ENCODE measurements at regions not wholly inside any gene's neighbourhood (a gene's known extent, or its start where the extent isn't known, plus 50 kb on each side); places are given as distances from the start of the nearest gene placed in this dataset.
A peak's percentile ranks its signal among the peaks of the same experiment; 100 is the strongest.

DNA sequence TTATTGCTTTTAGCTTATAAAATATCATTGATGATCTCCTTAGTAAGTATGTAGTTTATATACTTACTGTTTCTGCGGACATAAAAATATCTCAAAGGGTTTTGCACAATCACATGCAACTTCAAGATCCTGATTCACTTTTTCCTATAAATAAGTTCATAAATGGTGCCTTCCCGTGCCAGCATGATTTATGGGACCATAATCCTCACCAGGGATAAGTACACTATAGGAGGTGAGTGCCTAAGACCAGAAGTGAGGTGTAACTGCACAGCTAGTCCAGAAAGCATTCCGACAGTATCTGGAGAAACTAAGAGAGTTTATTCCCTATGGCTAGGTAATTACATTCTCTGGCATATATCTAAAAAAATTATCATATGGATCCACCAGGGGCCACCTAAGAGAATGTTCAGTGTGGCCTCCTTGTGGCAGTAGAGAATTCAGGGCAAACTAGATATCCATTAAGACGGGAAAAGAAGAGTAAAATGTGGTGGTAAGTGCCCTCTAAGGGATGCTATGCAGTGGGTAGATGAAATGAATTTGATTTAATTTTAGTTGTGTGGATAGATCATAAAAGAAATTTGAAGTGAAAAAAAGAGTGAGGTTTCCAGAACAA, 402.5 kb upstream of the SLC24A2 start:
- Mint-ChIP-seq H3K36me3 (peaks cover 6% of the 10 kb centered on the region), H3K9me3 (peaks cover 5% of the 10 kb centered on the region), H3K27me3 (no peaks in the 10 kb centered on the region), H3K4me1 (peaks cover 5% of the 10 kb centered on the region), H3K4me3 (no peak overlapping the region), H3K27ac (no peak overlapping the region)

DNA sequence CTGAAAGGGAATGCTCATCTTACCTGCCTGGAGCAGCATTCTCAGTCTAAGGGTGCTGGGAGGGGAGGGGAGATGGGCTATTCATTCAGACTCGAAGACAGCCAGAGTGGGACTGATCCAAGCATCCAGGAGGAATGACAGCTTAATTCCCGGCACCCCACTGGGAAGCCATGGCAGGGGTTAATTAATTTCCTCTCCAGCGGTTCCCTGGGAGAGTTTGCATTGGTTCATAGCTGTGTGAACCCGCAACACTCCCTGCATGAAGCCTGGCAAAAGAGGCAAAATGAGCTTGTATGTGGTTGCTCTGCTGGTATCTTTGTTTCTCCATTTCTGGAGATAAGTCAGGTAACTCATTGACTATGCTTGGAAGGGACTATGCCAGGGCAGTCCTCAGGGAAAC, 401.0 kb upstream of the SLC24A2 start:
- Mint-ChIP-seq H3K27ac (no peak overlapping the region), H3K27me3 (no peaks in the 10 kb centered on the region), H3K36me3 (peaks cover 1% of the 10 kb centered on the region), H3K9me3 (no peaks in the 10 kb centered on the region), H3K4me3 (no peak overlapping the region), H3K4me1 (peaks cover 5% of the 10 kb centered on the region)

DNA sequence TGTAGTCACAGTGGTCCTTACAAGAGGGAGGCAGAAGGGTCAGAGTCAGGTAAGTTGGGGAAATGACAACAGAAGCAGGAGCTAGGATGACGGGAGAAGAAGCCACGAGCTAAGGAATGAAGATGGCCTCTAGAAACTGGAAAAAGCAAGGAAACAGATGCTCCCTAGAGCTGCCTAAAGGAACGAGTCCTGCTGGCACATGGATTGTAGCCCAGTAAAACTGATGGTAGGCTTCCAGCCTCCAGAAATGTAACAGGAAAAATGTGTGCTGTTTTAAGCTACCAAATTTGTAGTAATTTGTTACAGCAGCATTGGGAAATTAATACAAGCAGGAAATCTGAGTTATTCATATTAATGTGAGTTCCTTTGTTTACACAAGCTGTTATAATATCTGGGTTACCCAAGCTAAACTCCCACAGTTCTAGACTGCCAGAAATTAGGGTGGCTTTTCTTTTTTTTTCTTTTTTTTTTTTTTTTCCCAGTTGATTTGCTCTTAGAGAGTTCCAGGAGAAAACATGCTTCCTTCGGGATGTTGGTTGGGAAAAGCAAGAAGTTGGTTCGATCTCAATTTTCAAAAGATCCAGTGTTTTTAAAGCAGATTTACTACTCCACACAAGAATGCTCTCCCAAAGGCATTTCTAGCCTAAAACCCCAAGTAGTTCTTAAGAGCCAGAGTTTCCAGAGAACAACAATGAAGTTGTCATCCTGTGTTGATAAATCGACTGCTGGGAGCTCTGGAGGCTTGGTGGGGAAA, 400.0 kb upstream of the SLC24A2 start:
- Mint-ChIP-seq H3K4me3 (no peak overlapping the region), H3K36me3 (peaks cover 1% of the 10 kb centered on the region), H3K9me3 (peaks cover under 1% of the 10 kb centered on the region), H3K27ac (no peak overlapping the region), H3K4me1 (peaks cover 5% of the 10 kb centered on the region), H3K27me3 (no peaks in the 10 kb centered on the region)

DNA sequence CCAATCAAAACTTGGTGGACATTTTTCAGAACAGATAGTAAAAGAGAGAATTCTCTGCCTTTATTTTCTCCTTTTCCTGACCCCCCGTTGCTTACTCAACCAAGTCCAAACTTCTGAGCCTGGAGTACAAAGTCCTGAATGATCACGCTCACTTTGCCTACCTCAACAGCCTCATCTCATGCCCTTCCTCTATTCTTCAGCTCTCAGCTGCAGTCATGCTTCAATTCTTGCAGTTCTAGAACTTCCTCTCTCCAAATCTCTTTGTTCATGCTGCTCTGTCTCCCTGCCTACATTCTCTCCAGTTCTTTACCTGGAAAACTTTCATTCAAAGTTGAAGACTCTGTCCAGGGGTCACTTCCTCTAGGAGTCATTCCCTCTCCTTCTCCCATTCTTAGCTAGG, 398.5 kb upstream of the SLC24A2 start:
- H3K36me3 Mint-ChIP-seq, result peaks cover 4% of the 10 kb centered on the region
- H3K9me3 Mint-ChIP-seq, result peaks cover 9% of the 10 kb centered on the region

DNA sequence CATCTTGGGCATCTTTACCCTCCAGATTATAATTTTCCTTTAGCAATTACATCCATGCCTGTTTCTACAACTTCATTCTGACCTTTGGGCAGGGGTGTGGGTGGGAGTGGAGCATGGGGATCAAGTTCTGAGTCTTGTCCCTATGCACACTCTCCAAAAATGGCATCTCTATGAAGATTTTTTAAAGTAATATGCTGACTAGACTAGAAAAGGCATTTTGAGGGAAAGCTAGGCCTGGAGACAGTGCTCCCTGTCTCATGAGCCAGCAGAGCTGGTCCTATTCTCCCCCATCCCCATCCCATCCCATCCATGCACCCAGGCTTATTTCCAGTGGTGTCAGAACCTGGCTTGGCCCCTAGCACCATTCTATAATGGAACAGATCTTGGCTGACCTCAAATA, 398.0 kb upstream of the SLC24A2 start:
- H3K4me3 Mint-ChIP-seq, result no peak overlapping the region
- peaks cover 4% of the 10 kb centered on the region for H3K36me3 Mint-ChIP-seq
- H3K9me3 Mint-ChIP-seq, result peaks cover 9% of the 10 kb centered on the region
- no peak overlapping the region for H3K27ac Mint-ChIP-seq
- H3K4me1 Mint-ChIP-seq, result peaks cover 9% of the 10 kb centered on the region
- no peaks in the 10 kb centered on the region for H3K27me3 Mint-ChIP-seq

More for the DNA sequence above, 398.5 kb upstream of the SLC24A2 start:
- Mint-ChIP-seq H3K4me3 (no peak overlapping the region), H3K27ac (no peak overlapping the region), H3K4me1 (peaks cover 8% of the 10 kb centered on the region), H3K27me3 (no peaks in the 10 kb centered on the region)

DNA sequence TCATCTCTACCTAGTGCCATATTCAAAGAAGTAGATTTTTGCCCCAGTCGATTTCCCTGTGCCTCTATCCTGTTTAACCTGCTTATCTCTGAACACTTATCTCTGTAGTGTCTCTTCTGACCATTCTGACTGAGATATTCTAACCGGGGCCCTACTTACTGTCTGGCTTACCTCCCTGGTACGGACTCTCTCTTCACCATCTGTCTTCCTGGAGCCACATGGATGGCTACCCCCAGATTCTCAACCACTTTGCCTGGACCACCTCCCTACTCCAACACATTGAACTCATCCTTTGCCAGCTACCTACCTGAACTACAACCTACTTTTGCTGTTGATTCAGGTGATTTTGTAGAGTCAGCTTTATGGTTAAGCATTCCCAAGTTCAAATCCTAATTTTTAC, 397.4 kb upstream of the SLC24A2 start:
- H3K27me3 Mint-ChIP-seq, result no peaks in the 10 kb centered on the region
- peaks cover 4% of the 10 kb centered on the region for H3K36me3 Mint-ChIP-seq
- H3K4me1 Mint-ChIP-seq, result peaks cover 15% of the 10 kb centered on the region
- H3K27ac Mint-ChIP-seq, result no peak overlapping the region
- H3K4me3 Mint-ChIP-seq, result no peak overlapping the region
- peaks cover 9% of the 10 kb centered on the region for H3K9me3 Mint-ChIP-seq

DNA sequence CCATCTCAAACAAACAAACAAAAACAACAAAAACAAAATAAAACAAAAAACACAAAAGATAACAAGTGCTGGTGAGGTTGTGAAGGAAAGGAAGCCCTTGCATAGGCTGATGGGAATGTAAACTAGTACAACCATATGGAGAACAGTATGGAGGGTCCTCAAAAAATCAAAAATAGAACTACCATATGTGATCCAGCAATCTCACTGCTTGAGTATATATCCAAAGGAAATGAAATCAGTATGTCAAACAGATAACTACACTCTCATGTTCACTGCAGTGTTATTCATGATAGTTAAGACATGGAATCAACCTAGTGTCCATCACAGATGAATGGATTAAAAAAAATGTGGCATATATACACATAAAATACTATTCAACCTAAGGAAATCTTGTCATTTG, 395.7 kb upstream of the SLC24A2 start:
- H3K27ac Mint-ChIP-seq, result no peak overlapping the region
- peaks cover 9% of the 10 kb centered on the region for H3K9me3 Mint-ChIP-seq
- no peak overlapping the region for H3K4me3 Mint-ChIP-seq

DNA sequence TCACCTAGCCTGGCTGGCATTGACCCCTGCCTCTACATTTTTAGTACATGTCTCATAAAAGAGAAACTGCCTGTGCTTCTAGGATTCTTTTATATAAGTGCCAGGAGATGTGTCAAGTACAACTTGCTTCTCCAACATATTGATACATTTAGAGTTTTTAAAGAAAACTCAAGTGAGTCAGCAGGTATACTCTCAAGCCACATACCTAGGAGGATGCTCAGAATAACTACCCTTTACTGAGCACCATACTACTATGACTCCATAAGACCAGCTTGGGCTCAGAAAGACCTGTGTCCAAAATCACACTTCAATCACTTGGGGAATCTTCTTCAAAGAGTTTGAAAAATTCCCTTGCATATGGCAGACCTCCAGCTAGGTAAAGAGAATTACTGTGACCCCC, 389.8 kb upstream of the SLC24A2 start:
- Mint-ChIP-seq H3K4me3 (no peak overlapping the region), H3K27ac (no peak overlapping the region), H3K36me3 (peaks cover 2% of the 10 kb centered on the region), H3K27me3 (no peaks in the 10 kb centered on the region), H3K9me3 (peaks cover 7% of the 10 kb centered on the region), H3K4me1 (peaks cover 10% of the 10 kb centered on the region)

More for the DNA sequence above, 395.7 kb upstream of the SLC24A2 start:
- Mint-ChIP-seq H3K27me3 (no peaks in the 10 kb centered on the region), H3K36me3 (peaks cover 4% of the 10 kb centered on the region), H3K4me1 (peaks cover 15% of the 10 kb centered on the region)

DNA sequence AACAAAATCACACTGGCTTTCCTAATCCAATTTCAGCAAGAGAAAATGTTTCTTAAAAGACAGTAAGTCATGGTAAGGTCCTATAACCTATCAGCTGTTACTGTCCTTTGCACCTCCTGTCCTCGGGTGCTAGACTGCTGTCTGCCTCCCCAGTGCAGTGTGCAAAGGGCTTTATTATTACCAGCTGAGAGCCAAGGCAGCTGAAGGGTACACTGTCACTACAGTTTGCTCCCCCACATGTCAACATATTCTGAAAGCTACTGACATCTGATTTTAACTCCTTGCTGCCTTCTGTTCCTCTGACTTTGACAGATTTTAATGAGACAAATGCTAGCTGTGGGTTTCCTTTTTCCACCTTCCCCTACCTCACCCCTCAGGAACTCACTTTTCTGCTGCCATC, 389.4 kb upstream of the SLC24A2 start:
- Mint-ChIP-seq H3K9me3 (peaks cover 2% of the 10 kb centered on the region), H3K27me3 (no peaks in the 10 kb centered on the region), H3K4me1 (peaks cover 10% of the 10 kb centered on the region), H3K27ac (no peak overlapping the region), H3K36me3 (no peaks in the 10 kb centered on the region), H3K4me3 (no peak overlapping the region)

DNA sequence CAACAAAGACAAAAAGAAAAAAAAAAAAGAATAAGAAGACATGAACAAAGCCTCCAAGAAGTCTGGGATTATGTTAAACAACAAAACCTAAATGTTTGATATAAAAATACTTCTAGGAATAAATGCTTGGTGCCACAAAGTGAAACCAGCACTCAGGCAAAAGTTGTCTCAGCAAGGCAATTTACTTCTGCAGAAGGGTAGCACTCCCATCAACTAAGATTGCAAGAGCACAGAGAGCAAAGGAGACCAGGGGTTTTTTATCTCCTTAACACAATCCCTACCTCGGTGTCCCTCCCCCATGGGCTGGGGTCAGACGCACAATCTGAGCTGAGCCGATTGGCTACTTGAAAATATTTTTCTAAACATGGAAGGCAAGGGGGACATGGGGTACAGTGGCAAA, 381.3 kb upstream of the SLC24A2 start:
- Mint-ChIP-seq H3K36me3 (peaks cover 26% of the 10 kb centered on the region), H3K27ac (no peak overlapping the region), H3K4me1 (no peaks in the 10 kb centered on the region), H3K27me3 (no peaks in the 10 kb centered on the region), H3K4me3 (no peak overlapping the region), H3K9me3 (peaks cover 22% of the 10 kb centered on the region)

DNA sequence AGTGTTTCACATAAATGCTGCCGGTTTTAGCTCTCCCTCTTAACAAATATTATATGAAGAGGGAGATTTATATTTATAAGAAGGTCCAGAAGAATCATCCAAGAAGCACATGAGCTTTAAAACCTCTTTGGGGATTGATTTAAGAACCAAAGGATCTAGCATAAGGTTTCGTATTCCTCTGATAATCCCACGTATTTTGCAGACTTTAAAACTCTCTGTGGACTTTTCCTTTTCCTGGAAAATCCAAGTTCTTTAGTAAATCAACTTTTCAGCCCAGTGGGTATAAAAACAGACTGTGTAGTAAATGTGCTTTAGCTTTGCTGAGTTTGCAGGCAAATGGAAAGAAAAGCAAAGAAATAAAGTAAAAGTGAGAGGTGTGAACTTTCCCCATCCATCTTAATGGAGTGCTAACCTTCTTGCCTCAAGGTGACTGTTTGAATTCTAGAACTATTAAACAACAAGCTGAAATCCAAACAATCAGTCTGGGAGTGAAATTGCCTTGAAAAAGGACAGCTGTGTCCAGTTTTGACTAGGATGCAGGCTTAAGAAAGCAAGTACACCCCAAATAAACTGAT, 363.4 kb upstream of the SLC24A2 start:
- no peak overlapping the region for H3K27ac Mint-ChIP-seq

DNA sequence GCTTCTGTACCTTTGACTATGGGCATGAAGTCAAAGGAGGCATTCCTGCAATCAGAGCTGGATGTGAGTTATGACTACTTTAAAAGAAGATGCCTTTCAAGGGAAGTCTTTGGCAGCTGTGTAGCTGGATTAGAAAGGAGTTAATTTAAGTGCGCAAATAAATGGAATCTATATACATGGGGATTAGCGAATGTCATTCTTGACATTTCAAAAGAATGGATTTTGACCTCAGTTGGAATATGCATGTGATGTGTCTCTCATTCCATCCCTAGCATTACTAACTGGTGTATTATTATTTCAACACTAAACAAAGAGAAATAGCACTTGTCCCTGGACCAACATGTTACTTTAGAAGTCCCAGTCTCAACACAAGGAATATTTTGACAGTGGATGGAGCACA, 359.6 kb upstream of the SLC24A2 start:
- H3K9me3 Mint-ChIP-seq, result no peaks in the 10 kb centered on the region

More for the DNA sequence above, 363.4 kb upstream of the SLC24A2 start:
- Mint-ChIP-seq H3K9me3 (no peaks in the 10 kb centered on the region), H3K36me3 (no peaks in the 10 kb centered on the region), H3K4me3 (no peak overlapping the region), H3K27me3 (no peaks in the 10 kb centered on the region), H3K4me1 (no peaks in the 10 kb centered on the region)

DNA sequence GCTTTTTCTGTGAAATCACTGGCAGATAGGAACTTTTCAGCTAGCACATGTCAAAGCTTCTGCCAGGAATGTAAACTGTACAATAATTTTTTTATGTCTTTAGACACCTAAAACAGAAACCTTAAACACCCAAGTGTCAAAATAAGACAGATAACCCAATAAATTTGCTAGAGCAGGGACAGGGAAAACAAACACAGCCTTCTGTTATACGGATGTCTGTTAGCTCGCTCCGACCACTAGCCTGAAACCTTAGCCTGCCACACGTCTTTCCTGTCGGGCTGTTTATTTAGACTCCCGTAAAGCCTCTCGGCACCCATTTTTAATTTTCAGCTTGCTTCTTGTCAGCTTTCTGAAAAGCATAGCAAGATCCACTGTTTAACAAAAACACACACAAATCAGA, 355.4 kb upstream of the SLC24A2 start:
- H3K9me3 Mint-ChIP-seq, result no peaks in the 10 kb centered on the region
- H3K27ac Mint-ChIP-seq, result peak overlapping the region; percentile 60
- no peaks in the 10 kb centered on the region for H3K36me3 Mint-ChIP-seq
- peaks cover 2% of the 10 kb centered on the region for H3K27me3 Mint-ChIP-seq
- H3K4me1 Mint-ChIP-seq, result peaks cover 9% of the 10 kb centered on the region
- H3K4me3 Mint-ChIP-seq, result peak overlapping the region; percentile 69

More for the DNA sequence above, 359.6 kb upstream of the SLC24A2 start:
- Mint-ChIP-seq H3K27ac (no peak overlapping the region), H3K4me1 (peaks cover 9% of the 10 kb centered on the region), H3K36me3 (no peaks in the 10 kb centered on the region), H3K27me3 (peaks cover 2% of the 10 kb centered on the region), H3K4me3 (no peak overlapping the region)

DNA sequence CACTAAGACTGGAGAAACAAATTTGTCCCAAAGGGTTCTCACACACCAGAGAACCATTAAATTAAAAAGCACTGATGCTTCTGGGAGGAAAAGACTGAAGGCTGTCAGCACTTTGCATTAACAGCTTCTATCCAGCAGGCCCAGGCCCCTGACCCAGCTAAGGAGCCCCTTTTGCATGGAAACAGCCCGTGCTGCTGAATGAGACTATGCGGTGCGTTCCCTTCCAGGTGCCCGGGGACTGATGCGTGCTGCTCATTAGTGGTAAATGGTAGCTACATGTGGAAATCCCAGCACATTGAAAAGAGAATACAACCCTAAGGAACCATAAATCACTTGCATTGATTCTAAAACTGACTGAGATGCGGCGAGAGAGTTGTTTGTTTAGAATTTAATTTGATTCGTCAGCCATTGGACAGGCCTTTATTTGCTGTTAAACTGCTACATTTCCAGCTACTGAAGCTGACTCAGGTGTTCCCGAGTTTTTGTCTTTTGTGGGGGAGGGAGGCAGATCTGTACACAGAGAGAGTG, 351.0 kb upstream of the SLC24A2 start:
- Mint-ChIP-seq H3K9me3 (no peaks in the 10 kb centered on the region), H3K4me3 (no peak overlapping the region), H3K36me3 (no peaks in the 10 kb centered on the region), H3K27me3 (no peaks in the 10 kb centered on the region), H3K4me1 (peaks cover 9% of the 10 kb centered on the region), H3K27ac (no peak overlapping the region)

DNA sequence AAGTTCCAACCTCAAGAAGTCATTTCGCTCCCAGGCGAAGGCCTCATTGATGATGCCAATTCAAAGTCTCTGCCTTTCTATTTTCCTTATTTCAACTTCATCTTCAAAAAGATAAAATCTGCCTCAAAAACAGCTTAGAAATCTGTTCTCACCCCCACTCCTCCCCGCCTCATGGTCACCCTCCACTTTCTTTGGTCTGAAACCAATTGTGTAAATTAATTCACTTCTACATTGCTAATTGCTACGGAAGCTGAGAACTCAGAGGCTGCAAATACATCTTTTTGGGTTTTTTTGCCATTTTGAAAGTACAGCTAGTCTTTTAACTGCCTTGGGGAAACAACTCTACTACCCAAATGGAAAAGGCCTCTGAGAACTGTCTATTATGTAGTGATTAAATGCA, 350.0 kb upstream of the SLC24A2 start:
- H3K9me3 Mint-ChIP-seq, result no peaks in the 10 kb centered on the region
- H3K36me3 Mint-ChIP-seq, result peaks cover 2% of the 10 kb centered on the region
- peaks cover 5% of the 10 kb centered on the region for H3K4me1 Mint-ChIP-seq
- H3K27me3 Mint-ChIP-seq, result no peaks in the 10 kb centered on the region
- H3K27ac Mint-ChIP-seq, result no peak overlapping the region
- no peak overlapping the region for H3K4me3 Mint-ChIP-seq

DNA sequence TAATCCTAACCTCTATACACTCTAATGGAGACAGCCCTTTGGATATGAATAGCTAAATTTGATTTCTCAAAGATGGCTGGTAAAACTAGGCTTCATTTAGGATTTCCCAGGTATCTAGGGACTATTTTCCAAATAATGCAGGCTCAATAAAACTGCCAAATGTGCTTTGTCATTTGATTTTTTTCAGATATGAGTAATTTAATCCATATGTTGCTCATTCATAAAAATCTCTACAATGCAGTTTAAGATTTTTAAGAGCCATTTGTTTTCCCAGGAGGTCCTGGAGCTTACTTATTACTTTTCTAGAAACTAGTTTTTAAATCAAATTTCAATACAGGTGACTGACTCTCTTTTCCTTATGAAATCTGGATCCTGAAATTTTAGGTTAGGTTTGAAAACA, 349.3 kb upstream of the SLC24A2 start:
- Mint-ChIP-seq H3K36me3 (peaks cover 2% of the 10 kb centered on the region), H3K27ac (no peak overlapping the region), H3K4me1 (peaks cover 3% of the 10 kb centered on the region), H3K27me3 (no peaks in the 10 kb centered on the region), H3K9me3 (no peaks in the 10 kb centered on the region), H3K4me3 (no peak overlapping the region)

Data from activated naive CD4-positive, alpha-beta T cell treated with anti-CD3 and anti-CD28 coated beads, Interleukin-2, amount 50 U/mL, for 24 hours (primary cell).